H1 (cell line): ENCODE measurements at regions not wholly inside any gene's neighbourhood (a gene's known extent, or its start where the extent isn't known, plus 50 kb on each side); places are given as distances from the start of the nearest gene placed in this dataset.

Source experiments
- BACH1 ChIP-seq: IDR thresholded peaks from 2 replicates; pipeline ENCODE4 v1.6.1; 2012; ENCODE audit warnings: low read length, improper control_type of control experiment
- CBX5 ChIP-seq: fragments of 300-800, 300-1000 bp; sonication (generic); IDR thresholded peaks from 2 replicates; pipeline ENCODE4 v1.7.1; 2016; ENCODE audit warnings: antibody characterized with exemption, low read length, low read depth
- EZH2 ChIP-seq: fragments of 200-600 bp; sonication (generic); IDR thresholded peaks from 2 replicates; pipeline ENCODE4 v1.7.1; 2012; ENCODE audit warnings: low read depth, mild to moderate bottlenecking, moderate library complexity, low read length, inconsistent platforms; ENCODE audit not compliant: severe bottlenecking
- HDAC2 ChIP-seq, 2 experiments: fragments of 300-600 bp in 1 of 2; sonication (generic) in 1 of 2; IDR thresholded peaks; 2 replicates each; pipeline ENCODE4 v1.6.1; 2011 to 2012; ENCODE audit warnings: low read depth in 2 of 2, low read length in 2 of 2, mild to moderate bottlenecking in 2 of 2, moderate library complexity in 2 of 2, borderline replicate concordance in 1 of 2, inconsistent platforms in 1 of 2
- KDM1A ChIP-seq: fragments of 200-600, 300-600 bp; sonication (generic); IDR thresholded peaks from 2 replicates; pipeline ENCODE4 v1.7.1; 2016; ENCODE audit warnings: mild to moderate bottlenecking, low read length, borderline replicate concordance
- MAFK ChIP-seq: IDR thresholded peaks from 2 replicates; pipeline ENCODE4 v1.6.1; 2012; ENCODE audit warnings: low read depth, mild to moderate bottlenecking, improper control_type of control experiment, low read length
- PHF8 ChIP-seq: fragments of 200-600 bp; sonication (generic); conservative IDR thresholded peaks from 2 replicates; pipeline ENCODE4 v1.7.1; 2012; ENCODE audit warnings: low read depth, mild to moderate bottlenecking, inconsistent platforms, low read length, moderate library complexity
- SIX5 ChIP-seq: IDR thresholded peaks from 2 replicates; pipeline ENCODE4 v1.6.1; 2011; ENCODE audit warnings: mild to moderate bottlenecking, low read depth, low read length
- SP2 ChIP-seq: IDR thresholded peaks from 2 replicates; pipeline ENCODE4 v1.6.1; 2012; ENCODE audit warnings: mild to moderate bottlenecking, low read length, inconsistent platforms
- TF ChIP-seq, protein P1 (sequence below): fragments of 300-600 bp; sonication (generic); IDR thresholded peaks from 2 replicates; pipeline ENCODE4 v1.7.1; 2012; ENCODE audit warnings: low read length, moderate library complexity, mild to moderate bottlenecking, inconsistent platforms; ENCODE audit not compliant: insufficient replicate concordance

DNA sequence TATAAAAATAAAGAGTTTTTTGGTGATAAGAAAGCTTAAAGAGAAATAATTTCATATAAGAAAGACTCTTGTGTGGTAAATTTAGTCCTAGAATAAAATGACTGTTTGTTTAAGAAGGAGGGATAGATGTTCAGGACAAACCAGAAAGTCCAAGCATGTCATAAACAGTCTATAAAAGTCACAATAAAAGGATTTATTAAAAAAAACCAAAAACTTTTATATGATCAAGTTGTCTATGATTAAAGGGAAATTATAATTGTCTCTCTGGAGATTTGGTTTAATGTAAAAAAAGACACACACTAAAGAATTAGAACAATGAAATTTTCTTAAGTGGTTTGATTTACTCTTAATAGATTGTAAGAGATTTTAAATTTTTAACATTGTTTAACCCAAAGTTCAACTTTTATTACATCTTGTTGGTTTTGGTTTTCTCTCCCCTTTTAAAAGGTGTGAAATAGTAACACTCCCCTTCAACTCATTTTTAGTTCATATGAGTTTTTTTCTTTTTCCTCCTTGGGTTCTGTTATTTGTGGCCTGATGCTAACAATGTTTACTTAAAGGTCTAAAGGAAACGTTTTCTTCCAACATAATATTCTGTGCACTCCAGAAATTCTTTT, 89.7 kb downstream of the PDHA2 start (continued):
- TF ChIP-seq, protein P1, sequence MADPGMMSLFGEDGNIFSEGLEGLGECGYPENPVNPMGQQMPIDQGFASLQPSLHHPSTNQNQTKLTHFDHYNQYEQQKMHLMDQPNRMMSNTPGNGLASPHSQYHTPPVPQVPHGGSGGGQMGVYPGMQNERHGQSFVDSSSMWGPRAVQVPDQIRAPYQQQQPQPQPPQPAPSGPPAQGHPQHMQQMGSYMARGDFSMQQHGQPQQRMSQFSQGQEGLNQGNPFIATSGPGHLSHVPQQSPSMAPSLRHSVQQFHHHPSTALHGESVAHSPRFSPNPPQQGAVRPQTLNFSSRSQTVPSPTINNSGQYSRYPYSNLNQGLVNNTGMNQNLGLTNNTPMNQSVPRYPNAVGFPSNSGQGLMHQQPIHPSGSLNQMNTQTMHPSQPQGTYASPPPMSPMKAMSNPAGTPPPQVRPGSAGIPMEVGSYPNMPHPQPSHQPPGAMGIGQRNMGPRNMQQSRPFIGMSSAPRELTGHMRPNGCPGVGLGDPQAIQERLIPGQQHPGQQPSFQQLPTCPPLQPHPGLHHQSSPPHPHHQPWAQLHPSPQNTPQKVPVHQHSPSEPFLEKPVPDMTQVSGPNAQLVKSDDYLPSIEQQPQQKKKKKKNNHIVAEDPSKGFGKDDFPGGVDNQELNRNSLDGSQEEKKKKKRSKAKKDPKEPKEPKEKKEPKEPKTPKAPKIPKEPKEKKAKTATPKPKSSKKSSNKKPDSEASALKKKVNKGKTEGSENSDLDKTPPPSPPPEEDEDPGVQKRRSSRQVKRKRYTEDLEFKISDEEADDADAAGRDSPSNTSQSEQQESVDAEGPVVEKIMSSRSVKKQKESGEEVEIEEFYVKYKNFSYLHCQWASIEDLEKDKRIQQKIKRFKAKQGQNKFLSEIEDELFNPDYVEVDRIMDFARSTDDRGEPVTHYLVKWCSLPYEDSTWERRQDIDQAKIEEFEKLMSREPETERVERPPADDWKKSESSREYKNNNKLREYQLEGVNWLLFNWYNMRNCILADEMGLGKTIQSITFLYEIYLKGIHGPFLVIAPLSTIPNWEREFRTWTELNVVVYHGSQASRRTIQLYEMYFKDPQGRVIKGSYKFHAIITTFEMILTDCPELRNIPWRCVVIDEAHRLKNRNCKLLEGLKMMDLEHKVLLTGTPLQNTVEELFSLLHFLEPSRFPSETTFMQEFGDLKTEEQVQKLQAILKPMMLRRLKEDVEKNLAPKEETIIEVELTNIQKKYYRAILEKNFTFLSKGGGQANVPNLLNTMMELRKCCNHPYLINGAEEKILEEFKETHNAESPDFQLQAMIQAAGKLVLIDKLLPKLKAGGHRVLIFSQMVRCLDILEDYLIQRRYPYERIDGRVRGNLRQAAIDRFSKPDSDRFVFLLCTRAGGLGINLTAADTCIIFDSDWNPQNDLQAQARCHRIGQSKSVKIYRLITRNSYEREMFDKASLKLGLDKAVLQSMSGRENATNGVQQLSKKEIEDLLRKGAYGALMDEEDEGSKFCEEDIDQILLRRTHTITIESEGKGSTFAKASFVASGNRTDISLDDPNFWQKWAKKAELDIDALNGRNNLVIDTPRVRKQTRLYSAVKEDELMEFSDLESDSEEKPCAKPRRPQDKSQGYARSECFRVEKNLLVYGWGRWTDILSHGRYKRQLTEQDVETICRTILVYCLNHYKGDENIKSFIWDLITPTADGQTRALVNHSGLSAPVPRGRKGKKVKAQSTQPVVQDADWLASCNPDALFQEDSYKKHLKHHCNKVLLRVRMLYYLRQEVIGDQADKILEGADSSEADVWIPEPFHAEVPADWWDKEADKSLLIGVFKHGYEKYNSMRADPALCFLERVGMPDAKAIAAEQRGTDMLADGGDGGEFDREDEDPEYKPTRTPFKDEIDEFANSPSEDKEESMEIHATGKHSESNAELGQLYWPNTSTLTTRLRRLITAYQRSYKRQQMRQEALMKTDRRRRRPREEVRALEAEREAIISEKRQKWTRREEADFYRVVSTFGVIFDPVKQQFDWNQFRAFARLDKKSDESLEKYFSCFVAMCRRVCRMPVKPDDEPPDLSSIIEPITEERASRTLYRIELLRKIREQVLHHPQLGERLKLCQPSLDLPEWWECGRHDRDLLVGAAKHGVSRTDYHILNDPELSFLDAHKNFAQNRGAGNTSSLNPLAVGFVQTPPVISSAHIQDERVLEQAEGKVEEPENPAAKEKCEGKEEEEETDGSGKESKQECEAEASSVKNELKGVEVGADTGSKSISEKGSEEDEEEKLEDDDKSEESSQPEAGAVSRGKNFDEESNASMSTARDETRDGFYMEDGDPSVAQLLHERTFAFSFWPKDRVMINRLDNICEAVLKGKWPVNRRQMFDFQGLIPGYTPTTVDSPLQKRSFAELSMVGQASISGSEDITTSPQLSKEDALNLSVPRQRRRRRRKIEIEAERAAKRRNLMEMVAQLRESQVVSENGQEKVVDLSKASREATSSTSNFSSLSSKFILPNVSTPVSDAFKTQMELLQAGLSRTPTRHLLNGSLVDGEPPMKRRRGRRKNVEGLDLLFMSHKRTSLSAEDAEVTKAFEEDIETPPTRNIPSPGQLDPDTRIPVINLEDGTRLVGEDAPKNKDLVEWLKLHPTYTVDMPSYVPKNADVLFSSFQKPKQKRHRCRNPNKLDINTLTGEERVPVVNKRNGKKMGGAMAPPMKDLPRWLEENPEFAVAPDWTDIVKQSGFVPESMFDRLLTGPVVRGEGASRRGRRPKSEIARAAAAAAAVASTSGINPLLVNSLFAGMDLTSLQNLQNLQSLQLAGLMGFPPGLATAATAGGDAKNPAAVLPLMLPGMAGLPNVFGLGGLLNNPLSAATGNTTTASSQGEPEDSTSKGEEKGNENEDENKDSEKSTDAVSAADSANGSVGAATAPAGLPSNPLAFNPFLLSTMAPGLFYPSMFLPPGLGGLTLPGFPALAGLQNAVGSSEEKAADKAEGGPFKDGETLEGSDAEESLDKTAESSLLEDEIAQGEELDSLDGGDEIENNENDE, result no peak
- TF ChIP-seq KDM1A (no peak), CBX5 (no peak), SP2 (no peak), HDAC2 (IDR thresholded peaks at IDR 0.05; ENCODE audit: borderline replicate concordance in 1 of 2, low read depth in 2 of 2, low read length in 2 of 2) (no peak), MAFK (no peak), BACH1 (no peak), PHF8 (no peak), EZH2 (no peak), SIX5 (no peak)
